Esophagus squamous epithelium (tissue), 4 donors: ENCODE measurements at regions not wholly inside any gene's neighbourhood (a gene's known extent, or its start where the extent isn't known, plus 50 kb on each side); places are given as distances from the start of the nearest gene placed in this dataset.

Experiments
- CTCF ChIP-seq, 6 experiments: fragments of 450-650 bp in 4 of 6; fragments of 200-600 bp in 2 of 6; sonication (generic) in 2 of 6; IDR thresholded peaks; one replicate each; pipeline ENCODE4 v1.5.1; 2016 to 2019; ENCODE audit warnings: antibody characterized with exemption in 6 of 6, mild to moderate bottlenecking in 4 of 6, moderate library complexity in 4 of 6
- POLR2A ChIP-seq, 4 donors: fragments of 450-650 bp; IDR thresholded peaks; one replicate each; pipeline ENCODE4 v1.6.1; 2017; ENCODE audit warnings: antibody characterized with exemption in 4 of 4, mild to moderate bottlenecking in 4 of 4, moderate library complexity in 3 of 4

DNA sequence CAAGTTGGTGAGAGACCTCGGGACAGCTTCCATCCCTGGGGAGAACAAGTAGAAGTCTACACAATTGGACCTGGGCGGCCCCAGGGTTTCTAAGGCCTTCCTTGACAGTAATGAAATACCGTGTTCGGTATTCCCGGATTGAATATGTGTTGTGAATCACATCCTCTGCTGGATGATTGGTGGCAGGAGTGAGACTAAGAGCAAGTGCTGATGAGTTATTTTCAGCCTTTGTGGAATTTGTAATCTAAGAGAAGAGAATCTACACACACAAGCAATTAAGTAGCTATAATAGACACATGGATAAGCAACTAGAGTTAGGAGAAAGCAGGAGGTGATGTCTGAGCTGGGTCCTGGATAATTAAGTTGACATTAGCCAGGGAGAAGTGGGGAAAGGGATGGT is 64.8 kb upstream of the VWC2 start:
- TF ChIP-seq CTCF (IDR thresholded peaks at IDR 0.05) (no peak), POLR2A (IDR thresholded peaks at IDR 0.05) (no peak)
